ENCODE measurements at regions not wholly inside any gene's neighbourhood (a gene's known extent, or its start where the extent isn't known, plus 50 kb on each side); places are given as distances from the start of the nearest gene placed in this dataset.

DNA sequence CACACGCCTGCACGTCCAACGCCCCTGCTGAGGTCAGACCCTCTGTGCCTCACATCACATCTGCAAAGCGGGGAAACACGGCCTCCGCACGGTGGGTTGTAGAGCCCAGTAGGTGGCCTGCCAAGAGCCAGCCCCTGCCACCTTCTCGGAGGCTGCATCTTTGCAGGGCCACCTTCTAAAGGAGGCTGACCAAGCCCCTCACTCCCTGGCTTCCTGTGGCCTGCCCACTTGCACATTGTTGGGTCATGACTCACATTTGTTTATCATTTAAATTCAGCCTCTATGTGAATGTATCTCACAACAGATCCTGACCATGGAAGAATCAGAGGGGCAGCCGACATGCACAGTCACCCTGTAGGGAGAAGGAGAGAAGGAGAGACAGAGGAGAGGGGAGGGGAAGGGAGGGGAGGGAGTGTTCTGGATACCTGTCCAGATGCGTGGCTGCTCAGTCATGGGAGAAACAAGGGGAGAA, 319.5 kb upstream of the DIO3 start:
- TF ChIP-seq HOXA7 (CRISPR knock-in tag; IDR thresholded peaks at IDR 0.05) (no peak), ZC3H13 (CRISPR knock-in tag; IDR thresholded peaks at IDR 0.05) (no peak), ZNF350 (CRISPR knock-in tag; IDR thresholded peaks at IDR 0.05; ENCODE audit: borderline replicate concordance, low read depth) (no peak), FOSL2 (CRISPR knock-in tag; IDR thresholded peaks at IDR 0.05) (peak; percentile 48), ZBTB7B (CRISPR knock-in tag; IDR thresholded peaks at IDR 0.05) (no peak), ZNF510 (CRISPR knock-in tag; IDR thresholded peaks at IDR 0.05; ENCODE audit: low read depth) (no peak)
- TF ChIP-seq, protein P1, sequence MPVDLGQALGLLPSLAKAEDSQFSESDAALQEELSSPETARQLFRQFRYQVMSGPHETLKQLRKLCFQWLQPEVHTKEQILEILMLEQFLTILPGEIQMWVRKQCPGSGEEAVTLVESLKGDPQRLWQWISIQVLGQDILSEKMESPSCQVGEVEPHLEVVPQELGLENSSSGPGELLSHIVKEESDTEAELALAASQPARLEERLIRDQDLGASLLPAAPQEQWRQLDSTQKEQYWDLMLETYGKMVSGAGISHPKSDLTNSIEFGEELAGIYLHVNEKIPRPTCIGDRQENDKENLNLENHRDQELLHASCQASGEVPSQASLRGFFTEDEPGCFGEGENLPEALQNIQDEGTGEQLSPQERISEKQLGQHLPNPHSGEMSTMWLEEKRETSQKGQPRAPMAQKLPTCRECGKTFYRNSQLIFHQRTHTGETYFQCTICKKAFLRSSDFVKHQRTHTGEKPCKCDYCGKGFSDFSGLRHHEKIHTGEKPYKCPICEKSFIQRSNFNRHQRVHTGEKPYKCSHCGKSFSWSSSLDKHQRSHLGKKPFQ (CRISPR knock-in tag; IDR thresholded peaks at IDR 0.05; ENCODE audit: insufficient replicate concordance): no peak
- Histone ChIP-seq H2AFZ (ENCODE audit: low read length) (no peak overlapping the region), H3K79me2 (ENCODE audit: insufficient read depth, low read length) (no peaks in the 10 kb centered on the region), H4K20me1 (ENCODE audit: insufficient read depth, low read length) (no peaks in the 10 kb centered on the region), H3K9me3 (ENCODE audit: low read length) (no peaks in the 10 kb centered on the region), H3K9ac (ENCODE audit: insufficient read depth, low read depth, low read length) (no peak overlapping the region), H3K4me3 (replicated peaks in 1 of 3; ENCODE audit: insufficient read depth in 1 of 3, low read depth in 2 of 3, low read length in 3 of 3) (no peak overlapping the region), H3K36me3 (replicated peaks in 1 of 2; ENCODE audit: control insufficient read depth in 1 of 2, insufficient read depth in 2 of 2, low read length in 2 of 2) (no peaks in the 10 kb centered on the region), H3K4me2 (ENCODE audit: low read depth, low read length) (no peak overlapping the region), H3K4me1 (ENCODE audit: insufficient read depth, low read length) (peaks cover 36% of the 10 kb centered on the region), H3K27ac (ENCODE audit: extremely low read length, insufficient read depth, low read length) (no peak overlapping the region), H3K27me3 (ENCODE audit: control insufficient read depth in 1 of 2, insufficient read depth in 2 of 2, low read length in 2 of 2) (peaks cover 3 to 11% of the 10 kb centered on the region in 2 experiments; a peak in 4 of 5 replicates)
- in situ Hi-C loops (cut with HindIII; ENCODE audit: extremely low pct_ligation_motif_present, low pct_unique_long_range_greater_than_20kb): no loop called here
- intact Hi-C loops (cut with micrococcal nuclease; ENCODE audit: unreplicated experiment): no loop called here
- FAIRE-seq: no peak
- ATAC-seq: no peak
- no TSS peak for BruUV-seq (replicated peaks)
- 54% methylated on average over 7 of the region's 10 CpGs for WGBS (ENCODE audit: low lambda C conversion rate)
- ChIA-PET POLR2A (no interaction called here), CTCF (ENCODE audit: low intra/inter-chr PET ratio, low total read pairs) (no interaction called here)
- no peak for DNase-seq (ENCODE audit: low spot score)
